C4-2B (cell line): ENCODE measurements at regions not wholly inside any gene's neighbourhood (a gene's known extent, or its start where the extent isn't known, plus 50 kb on each side); places are given as distances from the start of the nearest gene placed in this dataset.

ENCODE experiments used
- H3K27ac ChIP-seq: fragments of 450-650 bp; 2 replicates; pipeline ENCODE4 v1.5.1; 2017
- ZFX ChIP-seq: fragments of 450-650 bp; IDR thresholded peaks from 2 replicates; pipeline ENCODE4 v1.6.1; 2017
- TF ChIP-seq, protein P1 (sequence below): fragments of 450-650 bp; conservative IDR thresholded peaks from 2 replicates; pipeline ENCODE4 v1.5.1; 2017; ENCODE audit warnings: mild to moderate bottlenecking

DNA sequence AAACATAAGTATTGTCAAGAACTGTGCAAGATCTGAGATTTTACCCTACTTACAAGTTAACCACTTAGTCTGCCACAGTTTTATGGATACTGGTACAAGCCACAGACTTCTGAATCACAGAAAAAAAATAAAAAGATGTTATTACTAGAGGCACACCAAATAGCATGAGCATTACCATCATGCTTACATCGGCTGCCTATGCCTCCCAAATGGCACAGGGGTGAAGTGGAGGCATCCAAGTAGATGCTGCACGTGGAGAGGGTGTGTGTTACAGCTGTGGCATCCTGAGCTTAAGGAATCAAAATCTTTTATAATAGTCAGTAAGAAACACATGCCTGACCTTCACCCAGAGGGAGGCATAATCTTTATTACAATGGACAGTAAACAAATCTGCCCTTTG, 207.8 kb downstream of the TFEC start:
- no peak overlapping the region for H3K27ac ChIP-seq
- TF ChIP-seq ZFX: no peak
- TF ChIP-seq, protein P1, sequence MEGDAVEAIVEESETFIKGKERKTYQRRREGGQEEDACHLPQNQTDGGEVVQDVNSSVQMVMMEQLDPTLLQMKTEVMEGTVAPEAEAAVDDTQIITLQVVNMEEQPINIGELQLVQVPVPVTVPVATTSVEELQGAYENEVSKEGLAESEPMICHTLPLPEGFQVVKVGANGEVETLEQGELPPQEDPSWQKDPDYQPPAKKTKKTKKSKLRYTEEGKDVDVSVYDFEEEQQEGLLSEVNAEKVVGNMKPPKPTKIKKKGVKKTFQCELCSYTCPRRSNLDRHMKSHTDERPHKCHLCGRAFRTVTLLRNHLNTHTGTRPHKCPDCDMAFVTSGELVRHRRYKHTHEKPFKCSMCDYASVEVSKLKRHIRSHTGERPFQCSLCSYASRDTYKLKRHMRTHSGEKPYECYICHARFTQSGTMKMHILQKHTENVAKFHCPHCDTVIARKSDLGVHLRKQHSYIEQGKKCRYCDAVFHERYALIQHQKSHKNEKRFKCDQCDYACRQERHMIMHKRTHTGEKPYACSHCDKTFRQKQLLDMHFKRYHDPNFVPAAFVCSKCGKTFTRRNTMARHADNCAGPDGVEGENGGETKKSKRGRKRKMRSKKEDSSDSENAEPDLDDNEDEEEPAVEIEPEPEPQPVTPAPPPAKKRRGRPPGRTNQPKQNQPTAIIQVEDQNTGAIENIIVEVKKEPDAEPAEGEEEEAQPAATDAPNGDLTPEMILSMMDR: no peak

DNA sequence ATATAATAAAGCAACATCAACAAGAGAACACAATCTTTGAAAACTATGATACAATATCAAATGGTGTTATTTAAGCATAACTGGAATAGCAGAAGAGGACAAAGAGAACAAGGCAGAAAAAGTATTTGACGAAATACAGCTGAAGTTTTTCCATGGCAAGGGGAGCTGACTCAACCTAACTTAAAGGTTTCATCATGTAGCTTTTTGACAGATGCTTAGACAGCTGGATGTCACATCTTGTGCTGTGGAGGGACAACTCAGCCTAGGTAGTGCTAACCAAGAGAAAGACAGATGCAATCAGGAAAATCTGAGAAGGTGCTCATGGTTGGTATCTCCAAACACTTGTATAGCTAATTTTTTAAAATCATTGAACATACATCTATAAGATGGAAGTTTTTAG, 208.2 kb downstream of the TFEC start:
- no peak overlapping the region for H3K27ac ChIP-seq

DNA sequence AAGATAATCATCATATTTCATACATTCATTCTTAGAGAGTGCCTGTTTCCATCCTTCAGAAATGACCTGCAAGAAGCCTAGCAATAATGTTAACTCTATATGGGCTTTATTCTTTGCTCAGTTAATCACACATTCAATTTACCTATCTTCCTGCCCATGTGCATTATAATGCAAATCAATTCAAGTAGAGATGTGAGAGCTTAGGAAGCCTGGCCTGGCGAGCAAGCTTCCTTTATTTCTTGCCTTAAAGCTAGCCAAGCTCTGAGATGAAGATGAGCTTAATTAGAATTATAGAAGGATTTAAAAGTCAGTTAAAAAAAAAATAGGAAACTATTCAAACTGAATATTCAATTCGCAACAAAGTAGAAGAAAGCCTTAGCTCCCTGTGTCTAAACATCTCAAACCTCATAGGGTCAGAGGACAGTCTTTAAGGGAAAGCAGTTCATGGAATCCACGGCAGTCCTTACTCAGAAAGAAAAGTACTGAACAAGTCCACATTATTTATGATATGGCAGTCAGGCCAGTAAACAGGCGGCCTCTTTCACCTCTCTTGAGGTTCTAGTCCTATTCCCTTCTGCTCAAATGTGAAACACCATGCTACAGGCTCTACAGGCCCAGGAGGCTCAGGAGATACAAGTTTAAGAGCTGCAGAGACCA, 214.1 kb downstream of the TFEC start:
- TF ChIP-seq ZFX: no peak
- TF ChIP-seq, protein P1: no peak
- H3K27ac ChIP-seq: no peak overlapping the region

More for the DNA sequence above, 208.2 kb downstream of the TFEC start:
- TF ChIP-seq, protein P1: no peak
- TF ChIP-seq ZFX: no peak

DNA sequence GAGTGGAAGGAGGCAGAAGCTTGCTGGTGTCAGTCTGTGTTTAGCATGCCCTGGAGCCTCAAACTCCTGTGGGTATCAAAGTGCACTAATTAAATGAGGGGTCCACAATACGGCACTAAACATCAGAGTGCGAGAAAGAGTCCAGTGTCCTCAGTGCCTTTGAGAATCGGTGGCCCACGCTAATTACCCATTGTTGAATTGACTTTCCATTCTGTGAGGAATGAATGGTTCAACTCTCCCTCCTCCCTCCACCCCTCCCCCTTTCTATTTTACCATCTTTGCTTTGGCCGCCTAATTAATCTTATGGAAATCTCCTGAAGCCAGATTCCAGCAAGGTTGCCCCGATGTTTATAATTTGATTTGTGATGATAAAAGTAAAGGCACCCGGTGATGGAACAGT, 217.8 kb downstream of the TFEC start:
- TF ChIP-seq, protein P1: no peak
- TF ChIP-seq ZFX: no peak
- no peak overlapping the region for H3K27ac ChIP-seq

DNA sequence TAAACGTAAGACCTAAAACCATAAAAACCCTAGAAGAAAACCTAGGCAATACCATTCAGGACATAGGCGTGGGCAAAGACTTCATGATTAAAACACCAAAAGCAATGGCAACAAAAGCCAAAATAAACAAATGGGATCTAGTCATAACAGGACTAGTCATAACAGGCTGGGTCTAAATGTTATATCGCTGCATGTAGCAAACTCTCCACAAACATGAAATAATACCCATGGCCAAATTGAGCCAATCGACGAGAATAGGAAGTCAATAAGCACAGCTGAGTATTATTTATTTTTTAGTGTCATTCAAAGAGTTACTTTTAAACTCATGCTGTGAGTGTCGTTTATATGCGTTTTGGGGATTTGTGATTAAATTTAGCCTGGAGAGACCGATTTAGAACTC, 225.1 kb downstream of the TFEC start:
- TF ChIP-seq, protein P1: no peak
- no peak for TF ChIP-seq ZFX
- H3K27ac ChIP-seq: no peak overlapping the region

DNA sequence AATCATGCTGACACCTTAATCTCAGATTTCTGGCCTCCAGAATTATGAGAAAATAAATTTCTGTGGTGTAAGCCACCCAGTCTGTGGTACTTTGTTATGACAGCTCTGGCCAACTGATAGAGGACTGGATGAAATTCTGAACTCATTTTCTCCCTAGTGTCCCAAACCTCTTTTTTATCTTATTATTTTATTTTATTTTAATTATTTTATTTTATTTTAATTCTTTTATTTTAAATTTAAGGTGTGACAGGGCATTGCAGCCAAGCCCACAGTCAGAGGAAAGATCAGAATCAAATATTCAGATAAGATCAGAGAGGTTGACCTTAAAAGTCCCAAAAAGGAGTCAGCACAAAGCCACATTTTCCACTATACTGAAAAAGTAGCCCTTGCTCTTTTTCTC, 228.1 kb downstream of the TFEC start:
- TF ChIP-seq, protein P1: no peak
- no peak for TF ChIP-seq ZFX

DNA sequence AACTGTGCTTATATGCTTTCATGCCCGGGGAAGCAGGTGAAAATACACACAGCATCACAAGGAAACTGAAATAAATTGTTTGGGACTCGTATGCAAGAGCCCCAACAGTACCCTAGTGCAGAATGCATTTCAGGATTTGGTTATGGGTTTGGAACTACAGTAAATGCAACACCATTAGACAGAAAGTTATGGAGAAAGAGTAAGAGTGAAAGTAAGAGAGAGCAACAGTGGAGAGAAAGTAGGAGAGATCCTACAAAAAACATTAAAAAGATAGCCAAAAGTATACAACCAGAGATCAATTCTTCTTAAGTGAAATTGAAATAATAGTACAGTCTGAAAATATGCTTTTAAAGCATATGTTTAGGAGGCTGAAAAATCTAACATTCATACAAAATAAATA, 231.1 kb downstream of the TFEC start:
- TF ChIP-seq, protein P1: no peak
- TF ChIP-seq ZFX: no peak
- H3K27ac ChIP-seq: no peak overlapping the region

More for the DNA sequence above, 228.1 kb downstream of the TFEC start:
- H3K27ac ChIP-seq: no peak overlapping the region
